ENCODE measurements at regions not wholly inside any gene's neighbourhood (a gene's known extent, or its start where the extent isn't known, plus 50 kb on each side); places are given as distances from the start of the nearest gene placed in this dataset.
"Not testable (repeated sequence)": the region's sequence is repeated elsewhere in the genome, so short reads cannot be mapped to it uniquely, and the experiment has no call there.

- TF ChIP-seq CTCF (IDR thresholded peaks at IDR 0.05; ENCODE audit: insufficient read depth, missing control alignments), result no peak
- no peak for FAIRE-seq
- no peak for DNase-seq (ENCODE audit: insufficient read length, low spot score)
Measured at GRCh38 chr13:76314495-76314894, 571.7 kb downstream of the KCTD12 start.

- peak; percentile 51 for FAIRE-seq
- DNase-seq (ENCODE audit: insufficient read length, low spot score), result no peak
- no peak for TF ChIP-seq CTCF (IDR thresholded peaks at IDR 0.05; ENCODE audit: insufficient read depth, missing control alignments)
Measured at GRCh38 chr13:76307142-76307541, 579.1 kb downstream of the KCTD12 start.

GRCh38 chr13:76300688-76301087, 585.5 kb downstream of the KCTD12 start:
- DNase-seq (ENCODE audit: insufficient read length, low spot score) (no peak), FAIRE-seq (no peak)
- no peak for TF ChIP-seq CTCF (IDR thresholded peaks at IDR 0.05; ENCODE audit: insufficient read depth, missing control alignments)

GRCh38 chr13:76297331-76297730, 588.9 kb downstream of the KCTD12 start:
- no peak for TF ChIP-seq CTCF (IDR thresholded peaks at IDR 0.05; ENCODE audit: insufficient read depth, missing control alignments)
- FAIRE-seq, result no peak
- no peak for DNase-seq (ENCODE audit: insufficient read length, low spot score)

GRCh38 chr13:76296751-76297150, 589.5 kb downstream of the KCTD12 start:
- DNase-seq (ENCODE audit: insufficient read length, low spot score), result no peak
- FAIRE-seq, result no peak
- no peak for TF ChIP-seq CTCF (IDR thresholded peaks at IDR 0.05; ENCODE audit: insufficient read depth, missing control alignments)

GRCh38 chr13:76295020-76295419, 591.2 kb downstream of the KCTD12 start:
- DNase-seq (ENCODE audit: insufficient read length, low spot score); FAIRE-seq: not testable (repeated sequence)

- DNase-seq (ENCODE audit: insufficient read length, low spot score) (no peak), FAIRE-seq (no peak)
- no peak for TF ChIP-seq CTCF (IDR thresholded peaks at IDR 0.05; ENCODE audit: insufficient read depth, missing control alignments)
Measured at GRCh38 chr13:76293751-76294150, 592.5 kb downstream of the KCTD12 start.

GRCh38 chr13:76293346-76293745, 592.9 kb downstream of the KCTD12 start:
- DNase-seq (ENCODE audit: insufficient read length, low spot score), result no peak
- FAIRE-seq, result no peak
- no peak for TF ChIP-seq CTCF (IDR thresholded peaks at IDR 0.05; ENCODE audit: insufficient read depth, missing control alignments)
